ENCODE measurements at regions not wholly inside any gene's neighbourhood (a gene's known extent, or its start where the extent isn't known, plus 50 kb on each side); places are given as distances from the start of the nearest gene placed in this dataset.
"Not testable (repeated sequence)": the region's sequence is repeated elsewhere in the genome, so short reads cannot be mapped to it uniquely, and the experiment has no call there.

- Mint-ChIP-seq H3K9me3 (no peaks in the 10 kb centered on the region), H3K27ac (no peak overlapping the region), H3K4me1 (no peaks in the 10 kb centered on the region), H3K4me3 (no peak overlapping the region), H3K36me3 (no peaks in the 10 kb centered on the region)
- DNase-seq (ENCODE audit: low spot score in 2 of 2) (no peak), ATAC-seq (peak; percentile 32)
Observed at GRCh38 chr4:114226968-114227760, 247.7 kb upstream of the ARSJ start.

DNA sequence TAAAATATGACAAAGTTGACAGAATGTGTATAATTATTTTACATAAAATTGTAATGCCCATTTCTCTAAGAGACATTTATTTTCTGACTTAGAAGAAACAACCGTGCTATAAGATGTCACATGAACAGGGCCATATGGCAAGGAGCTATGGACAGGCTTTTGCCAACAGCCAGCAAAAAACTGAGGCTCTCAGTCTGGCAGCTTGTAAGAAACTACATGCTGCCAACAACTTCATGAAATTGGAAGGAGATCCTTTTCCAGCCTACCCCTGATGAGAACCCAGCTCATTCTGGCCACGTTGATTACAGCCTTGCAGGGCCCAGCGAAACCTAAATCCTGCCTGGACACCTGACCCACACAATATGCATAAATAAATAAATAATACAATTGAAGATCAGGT is 250.3 kb upstream of the ARSJ start:
- ATAC-seq (no peak), DNase-seq (ENCODE audit: low spot score in 2 of 2) (no peak)
- Mint-ChIP-seq H3K4me1 (no peaks in the 10 kb centered on the region), H3K9me3 (no peaks in the 10 kb centered on the region), H3K36me3 (no peaks in the 10 kb centered on the region), H3K27ac (no peak overlapping the region), H3K4me3 (no peak overlapping the region)

GRCh38 chr4:114236171-114236769 is 256.8 kb upstream of the ARSJ start:
- ATAC-seq = no peak
- Mint-ChIP-seq H3K27ac (no peak overlapping the region), H3K9me3 (no peaks in the 10 kb centered on the region), H3K4me1 (no peaks in the 10 kb centered on the region), H3K4me3 (no peak overlapping the region), H3K36me3 (no peaks in the 10 kb centered on the region)
- no peak for DNase-seq (ENCODE audit: low spot score in 2 of 2)

- no peaks in the 10 kb centered on the region for H3K4me1 Mint-ChIP-seq
- no peaks in the 10 kb centered on the region for H3K36me3 Mint-ChIP-seq
- H3K4me3 Mint-ChIP-seq = no peak overlapping the region
Observed at GRCh38 chr4:114237997-114238396, 258.6 kb upstream of the ARSJ start.

GRCh38 chr4:114249561-114249960 is 270.1 kb upstream of the ARSJ start:
- no peaks in the 10 kb centered on the region for H3K9me3 Mint-ChIP-seq
- no peak overlapping the region for H3K4me3 Mint-ChIP-seq
- DNase-seq (ENCODE audit: low spot score in 2 of 2) = no peak
- H3K4me1 Mint-ChIP-seq = no peaks in the 10 kb centered on the region
- H3K36me3 Mint-ChIP-seq = no peaks in the 10 kb centered on the region
- no peak for ATAC-seq
- H3K27ac Mint-ChIP-seq = no peak overlapping the region

More at GRCh38 chr4:114237997-114238396, 258.6 kb upstream of the ARSJ start:
- ATAC-seq (peak; percentile 39), DNase-seq (ENCODE audit: low spot score in 2 of 2) (no peak)
- H3K9me3 Mint-ChIP-seq = no peaks in the 10 kb centered on the region
- H3K27ac Mint-ChIP-seq = no peak overlapping the region

- Mint-ChIP-seq H3K4me1 (no peaks in the 10 kb centered on the region), H3K36me3 (no peaks in the 10 kb centered on the region), H3K9me3 (no peaks in the 10 kb centered on the region), H3K4me3 (no peak overlapping the region), H3K27ac (no peak overlapping the region)
- no peak for DNase-seq (ENCODE audit: low spot score in 2 of 2)
- ATAC-seq = no peak
Observed at GRCh38 chr4:114249976-114250375, 270.5 kb upstream of the ARSJ start.

DNA sequence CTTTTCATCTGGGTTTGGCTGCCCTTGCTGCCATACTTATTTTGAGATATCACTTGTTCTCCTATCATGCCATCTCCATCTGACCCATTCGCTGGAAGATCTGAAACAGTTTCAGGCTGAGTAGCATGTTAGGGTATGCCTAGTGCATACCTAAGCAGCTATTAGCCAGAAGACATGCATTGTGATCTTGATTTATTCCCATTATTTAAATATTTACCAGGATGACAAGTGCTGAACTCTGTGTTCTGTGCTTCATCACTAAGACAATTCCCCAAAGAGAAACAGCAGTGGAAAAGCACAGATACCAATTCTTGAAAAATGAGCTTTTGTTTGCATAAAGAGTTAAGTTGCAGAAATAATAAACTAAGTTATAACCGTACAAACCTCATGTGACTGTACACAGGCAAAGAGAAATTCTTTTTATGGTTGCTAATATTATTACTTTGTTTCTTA is 271.0 kb upstream of the ARSJ start:
- no peaks in the 10 kb centered on the region for H3K36me3 Mint-ChIP-seq
- H3K27ac Mint-ChIP-seq = no peak overlapping the region
- H3K9me3 Mint-ChIP-seq = no peaks in the 10 kb centered on the region
- no peak for ATAC-seq
- no peaks in the 10 kb centered on the region for H3K4me1 Mint-ChIP-seq
- no peak overlapping the region for H3K4me3 Mint-ChIP-seq
- no peak for DNase-seq (ENCODE audit: low spot score in 2 of 2)

GRCh38 chr4:114251020-114251419 is 271.6 kb upstream of the ARSJ start:
- Mint-ChIP-seq H3K4me1 (no peaks in the 10 kb centered on the region), H3K9me3 (no peaks in the 10 kb centered on the region), H3K27ac (no peak overlapping the region), H3K36me3 (no peaks in the 10 kb centered on the region), H3K4me3 (no peak overlapping the region)
- ATAC-seq (no peak), DNase-seq (ENCODE audit: low spot score in 2 of 2) (no peak)

DNA sequence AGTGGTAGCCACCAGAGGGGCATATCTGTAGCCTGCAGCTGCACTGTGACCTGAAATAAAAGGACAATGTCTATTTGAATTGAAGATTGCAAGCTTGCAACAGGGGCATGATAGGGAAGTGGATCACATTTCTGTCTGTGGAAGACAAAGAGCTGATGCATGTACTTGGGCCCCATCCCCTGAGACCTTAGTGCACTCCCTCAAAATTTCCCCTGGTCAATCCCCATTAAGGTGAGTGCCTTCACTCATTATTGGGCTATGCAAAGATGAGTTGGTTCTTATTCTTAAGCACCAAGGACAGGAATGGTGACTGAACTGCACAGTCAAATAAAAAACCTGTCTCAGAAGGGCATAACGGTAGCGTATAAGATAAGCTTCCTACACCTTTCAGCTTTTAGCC is 273.1 kb upstream of the ARSJ start:
- H3K27ac Mint-ChIP-seq = no peak overlapping the region
- H3K4me3 Mint-ChIP-seq = no peak overlapping the region
- no peaks in the 10 kb centered on the region for H3K36me3 Mint-ChIP-seq
- H3K9me3 Mint-ChIP-seq = no peaks in the 10 kb centered on the region
- ATAC-seq = no peak
- no peak for DNase-seq (ENCODE audit: low spot score in 2 of 2)
- no peaks in the 10 kb centered on the region for H3K4me1 Mint-ChIP-seq

- Mint-ChIP-seq H3K4me1 (no peaks in the 10 kb centered on the region), H3K4me3 (no peak overlapping the region), H3K36me3 (no peaks in the 10 kb centered on the region), H3K9me3 (no peaks in the 10 kb centered on the region), H3K27ac (no peak overlapping the region)
- no peak for DNase-seq (ENCODE audit: low spot score in 2 of 2)
- no peak for ATAC-seq
Observed at GRCh38 chr4:114257501-114257900, 278.1 kb upstream of the ARSJ start.

DNA sequence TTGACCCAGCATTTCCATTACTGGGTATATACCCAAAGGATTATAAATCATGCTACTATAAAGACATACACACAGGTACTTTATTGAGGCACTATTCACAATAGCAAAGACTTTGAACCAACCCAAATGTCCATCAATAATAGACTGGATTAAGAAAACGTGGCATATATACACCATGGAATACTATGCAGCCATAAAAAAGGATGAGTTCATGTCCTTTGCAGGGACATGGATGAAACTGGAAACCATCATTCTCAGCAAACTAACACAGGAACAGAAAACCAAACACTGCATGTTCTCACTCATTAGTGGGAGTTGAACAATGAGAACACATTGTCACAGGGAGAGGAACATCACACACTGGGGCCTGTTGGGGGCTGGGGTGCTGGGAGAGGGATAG is 283.0 kb upstream of the ARSJ start:
- not testable (repeated sequence) for H3K27ac Mint-ChIP-seq; DNase-seq (ENCODE audit: low spot score in 2 of 2); H3K4me3 Mint-ChIP-seq; ATAC-seq; H3K4me1 Mint-ChIP-seq; H3K36me3 Mint-ChIP-seq; H3K9me3 Mint-ChIP-seq

DNA sequence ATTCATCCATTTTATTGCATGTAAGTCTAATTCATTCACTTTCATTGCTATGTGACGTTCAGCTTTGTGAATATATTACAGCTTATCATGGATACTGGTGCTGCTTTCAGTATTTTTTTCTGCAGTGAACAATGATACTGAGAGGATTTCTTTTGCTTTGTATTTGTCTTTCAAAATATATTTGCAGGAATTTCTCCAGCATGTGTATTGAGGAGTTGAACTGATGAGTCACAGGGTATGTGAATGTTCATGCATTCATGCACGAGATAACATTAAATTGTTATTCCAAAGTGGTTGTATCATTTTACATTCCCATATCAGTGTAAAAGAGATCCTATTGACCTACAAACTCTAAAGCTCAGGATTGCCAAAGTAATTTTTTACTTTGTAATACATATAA is 283.8 kb upstream of the ARSJ start:
- H3K27ac Mint-ChIP-seq = no peak overlapping the region
- DNase-seq (ENCODE audit: low spot score in 2 of 2) = no peak

GRCh38 chr4:114264452-114264851 is 285.0 kb upstream of the ARSJ start:
- H3K4me1 Mint-ChIP-seq = no peaks in the 10 kb centered on the region
- DNase-seq (ENCODE audit: low spot score in 2 of 2) = no peak
- H3K9me3 Mint-ChIP-seq = no peaks in the 10 kb centered on the region
- H3K36me3 Mint-ChIP-seq = no peaks in the 10 kb centered on the region
- H3K4me3 Mint-ChIP-seq = no peak overlapping the region
- ATAC-seq = no peak
- H3K27ac Mint-ChIP-seq = no peak overlapping the region

More for the DNA sequence above, 283.8 kb upstream of the ARSJ start:
- Mint-ChIP-seq H3K36me3 (no peaks in the 10 kb centered on the region), H3K9me3 (no peaks in the 10 kb centered on the region), H3K4me3 (no peak overlapping the region), H3K4me1 (no peaks in the 10 kb centered on the region)
- ATAC-seq = no peak

- no peaks in the 10 kb centered on the region for H3K9me3 Mint-ChIP-seq
- DNase-seq (ENCODE audit: low spot score in 2 of 2) = no peak
Observed at GRCh38 chr4:114264877-114265291, 285.4 kb upstream of the ARSJ start.

DNA sequence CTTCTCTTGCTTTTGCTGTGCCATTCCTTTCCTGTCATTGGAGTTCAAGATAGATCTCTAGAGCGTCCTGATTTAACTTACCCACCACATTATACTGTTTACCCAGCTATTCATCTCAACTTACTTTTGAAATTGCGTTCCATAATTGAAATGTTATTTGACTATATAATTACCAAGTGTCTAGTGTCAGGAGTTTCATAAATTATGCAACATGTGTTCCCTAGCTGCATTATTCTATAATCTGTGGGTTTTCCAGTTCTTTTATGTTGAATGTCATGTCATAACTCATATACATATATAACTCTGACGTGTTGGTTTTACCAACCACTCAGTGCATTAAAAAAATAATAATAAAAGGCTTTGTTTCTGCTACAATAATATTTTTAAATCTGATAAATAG is 285.9 kb upstream of the ARSJ start:
- Mint-ChIP-seq H3K9me3 (no peaks in the 10 kb centered on the region), H3K4me1 (no peaks in the 10 kb centered on the region), H3K4me3 (no peak overlapping the region), H3K36me3 (no peaks in the 10 kb centered on the region), H3K27ac (no peak overlapping the region)
- DNase-seq (ENCODE audit: low spot score in 2 of 2) (no peak), ATAC-seq (no peak)

More at GRCh38 chr4:114264877-114265291, 285.4 kb upstream of the ARSJ start:
- Mint-ChIP-seq H3K27ac (no peak overlapping the region), H3K36me3 (no peaks in the 10 kb centered on the region), H3K4me1 (no peaks in the 10 kb centered on the region), H3K4me3 (no peak overlapping the region)
- no peak for ATAC-seq

- no peaks in the 10 kb centered on the region for H3K4me1 Mint-ChIP-seq
- H3K4me3 Mint-ChIP-seq = no peak overlapping the region
- H3K9me3 Mint-ChIP-seq = no peaks in the 10 kb centered on the region
- no peak overlapping the region for H3K27ac Mint-ChIP-seq
- H3K36me3 Mint-ChIP-seq = no peaks in the 10 kb centered on the region
- ATAC-seq (no peak), DNase-seq (ENCODE audit: low spot score in 2 of 2) (no peak)
Observed at GRCh38 chr4:114267976-114268375, 288.5 kb upstream of the ARSJ start.
